GM23338 (cell line): ENCODE measurements at regions not wholly inside any gene's neighbourhood (a gene's known extent, or its start where the extent isn't known, plus 50 kb on each side); places are given as distances from the start of the nearest gene placed in this dataset.

Source experiments
- ATAC-seq: fragments of 200-7000 bp; cut with Tn5 transposase; 3 replicates; pipeline ENCODE4 v1.9.1; 2020
- DNase-seq: peaks from one replicate; pipeline ENCODE4 v3.0.0-alpha.2; 2015; ENCODE audit warnings: low spot score
- H2AFZ ChIP-seq: fragments of 200-600 bp; sonication (generic); 2 replicates; pipeline ENCODE4 v1.8.0; 2016; ENCODE audit warnings: antibody characterized with exemption, mild to moderate bottlenecking, moderate library complexity
- H3F3A ChIP-seq: fragments of 200-600 bp; sonication (generic); replicated peaks from 2 replicates; pipeline ENCODE4 v1.8.0; 2017; ENCODE audit warnings: antibody characterized with exemption, mixed run types, low read depth
- H3K27ac ChIP-seq: fragments of 200-600 bp; sonication (generic); 2 replicates; pipeline ENCODE4 v1.6.1; 2016; ENCODE audit warnings: low read depth
- H3K27me3 ChIP-seq: fragments of 200-600 bp; sonication (generic); 2 replicates; pipeline ENCODE4 v1.8.0; 2016; ENCODE audit warnings: mild to moderate bottlenecking, mixed run types, moderate library complexity; ENCODE audit not compliant: insufficient read depth
- H3K36me3 ChIP-seq: fragments of 200-600 bp; sonication (generic); 2 replicates; pipeline ENCODE4 v1.8.0; 2016; ENCODE audit warnings: mild to moderate bottlenecking; ENCODE audit not compliant: insufficient read depth
- H3K4me1 ChIP-seq: fragments of 200-600 bp; sonication (generic); 2 replicates; pipeline ENCODE4 v1.8.0; 2016; ENCODE audit warnings: mild to moderate bottlenecking, moderate library complexity; ENCODE audit not compliant: insufficient read depth
- H3K4me2 ChIP-seq: fragments of 200-600 bp; sonication (generic); 2 replicates; pipeline ENCODE4 v1.7.1; 2017; ENCODE audit warnings: mixed run types
- H3K4me3 ChIP-seq: fragments of 200-600 bp; sonication (generic); 2 replicates; pipeline ENCODE4 v1.6.1; 2016; ENCODE audit warnings: mixed run types
- H3K79me2 ChIP-seq: fragments of 200-600 bp; sonication (generic); replicated peaks from 2 replicates; pipeline ENCODE4 v1.8.0; 2017; ENCODE audit warnings: mild to moderate bottlenecking; ENCODE audit not compliant: insufficient read depth
- H3K9me2 ChIP-seq: fragments of 200-600 bp; sonication (generic); 2 replicates; pipeline ENCODE4 v1.8.0; 2017; ENCODE audit not compliant: insufficient read depth
- H4K20me1 ChIP-seq: fragments of 200-600 bp; sonication (generic); replicated peaks from 2 replicates; pipeline ENCODE4 v1.8.0; 2017; ENCODE audit warnings: mild to moderate bottlenecking; ENCODE audit not compliant: insufficient read depth
- H3K27ac Mint-ChIP-seq: 2 replicates; pipeline ENCODE4 v1.8.0; 2020; ENCODE audit warnings: inconsistent platforms, mild to moderate bottlenecking, moderate library complexity, mixed read lengths
- H3K27me3 Mint-ChIP-seq: 3 replicates; pipeline ENCODE4 v1.8.0; 2022; ENCODE audit warnings: low read depth, mild to moderate bottlenecking, moderate library complexity, mixed read lengths, inconsistent platforms; ENCODE audit not compliant: insufficient read depth, poor library complexity
- H3K36me3 Mint-ChIP-seq: 3 replicates; pipeline ENCODE4 v1.8.0; 2021; ENCODE audit warnings: low read depth, mild to moderate bottlenecking, inconsistent platforms, moderate library complexity, mixed read lengths
- H3K4me1 Mint-ChIP-seq: 3 replicates; pipeline ENCODE4 v1.8.0; 2020; ENCODE audit warnings: mild to moderate bottlenecking, inconsistent platforms, mixed read lengths
- H3K4me3 Mint-ChIP-seq: 3 replicates; pipeline ENCODE4 v1.8.0; 2021; ENCODE audit warnings: moderate library complexity, mild to moderate bottlenecking, inconsistent platforms, mixed read lengths
- H3K9me3 Mint-ChIP-seq: 3 replicates; pipeline ENCODE4 v1.8.0; 2020; ENCODE audit warnings: moderate library complexity, mild to moderate bottlenecking, inconsistent platforms, mixed read lengths
- CREB1 ChIP-seq: fragments of 250-450 bp; sonication (Bioruptor Pico); IDR thresholded peaks from 2 replicates; pipeline ENCODE4 v1.5.0; 2020; ENCODE audit warnings: low read depth, mild to moderate bottlenecking, moderate library complexity
- EZH2 ChIP-seq: fragments of 200-600 bp; sonication (generic); IDR thresholded peaks from one replicate; pipeline ENCODE4 v1.8.0; 2017; ENCODE audit warnings: antibody characterized with exemption, mild to moderate bottlenecking, low read depth; ENCODE audit not compliant: unreplicated experiment
- EZH2phosphoT487 ChIP-seq: fragments of 200-600 bp; sonication (generic); IDR thresholded peaks from one replicate; pipeline ENCODE4 v1.8.1; 2018; ENCODE audit warnings: antibody characterized with exemption; ENCODE audit not compliant: unreplicated experiment
- JUNB ChIP-seq: IDR thresholded peaks from one replicate; pipeline ENCODE4 v1.6.1; 2016; ENCODE audit warnings: antibody characterized with exemption; ENCODE audit not compliant: unreplicated experiment
- NANOG ChIP-seq: IDR thresholded peaks from 2 replicates; pipeline ENCODE4 v1.6.1; 2016; ENCODE audit warnings: antibody characterized with exemption, borderline replicate concordance
- POLR2AphosphoS5 ChIP-seq: IDR thresholded peaks from 2 replicates; pipeline ENCODE4 v1.6.1; 2016; ENCODE audit warnings: antibody characterized with exemption, low read depth
- STAT1 ChIP-seq: IDR thresholded peaks from one replicate; pipeline ENCODE4 v1.6.1; 2016; ENCODE audit warnings: antibody characterized with exemption; ENCODE audit not compliant: unreplicated experiment
- ZNF114 ChIP-seq: fragments of 250-450 bp; sonication (Bioruptor Pico); IDR thresholded peaks from 2 replicates; pipeline ENCODE4 v1.5.0; 2020; ENCODE audit warnings: mild to moderate bottlenecking, moderate library complexity
- ZNF331 ChIP-seq: fragments of 250-450 bp; sonication (Bioruptor Pico); IDR thresholded peaks from 2 replicates; pipeline ENCODE4 v1.5.0; 2020; ENCODE audit warnings: low read depth, mild to moderate bottlenecking, moderate library complexity
- TF ChIP-seq, protein P1 (sequence below): IDR thresholded peaks from one replicate; pipeline ENCODE4 v1.6.1; 2018; ENCODE audit warnings: antibody characterized with exemption; ENCODE audit not compliant: unreplicated experiment
- TF ChIP-seq, protein P2 (sequence below), 2 experiments: fragments of 200-600 bp in 1 of 2; sonication (generic) in 1 of 2; conservative IDR thresholded peaks; 2 replicates each; pipeline versions ENCODE4 v1.5.1 to v1.6.1; 2016 to 2017; ENCODE audit warnings: antibody characterized with exemption in 2 of 2, low read depth in 2 of 2, mild to moderate bottlenecking in 2 of 2, moderate library complexity in 1 of 2
- TF ChIP-seq, protein P3 (sequence below): IDR thresholded peaks from 2 replicates; pipeline ENCODE4 v1.6.1; 2016; ENCODE audit warnings: antibody characterized with exemption
- TF ChIP-seq, protein P4 (sequence below): fragments of 250-450 bp; sonication (Bioruptor Pico); IDR thresholded peaks from 2 replicates; pipeline ENCODE4 v1.5.0; 2020; ENCODE audit warnings: mild to moderate bottlenecking, moderate library complexity

DNA sequence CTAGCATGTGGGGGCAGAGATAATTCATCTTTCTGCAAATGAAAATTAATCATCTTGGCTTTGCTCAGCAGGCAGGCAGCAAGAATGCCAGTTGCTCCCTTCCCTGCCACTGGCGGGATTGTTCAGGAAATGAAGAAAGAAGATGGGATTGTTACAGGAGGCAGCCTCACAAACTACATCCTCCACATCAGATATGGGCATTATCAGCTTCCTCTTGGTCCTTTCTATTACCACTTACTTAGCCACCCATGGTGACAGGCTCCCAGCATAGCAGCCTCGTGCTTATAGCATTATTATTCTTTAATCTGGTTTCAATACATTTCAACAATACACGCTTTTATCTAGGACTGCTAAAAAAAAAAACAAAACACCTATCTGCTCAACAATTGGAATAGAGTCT lies 461.6 kb upstream of the ISX start:
- TF ChIP-seq EZH2phosphoT487 (no peak), POLR2AphosphoS5 (no peak), EZH2 (no peak), NANOG (no peak), ZNF114 (CRISPR knock-in tag) (no peak), STAT1 (no peak), CREB1 (CRISPR knock-in tag) (no peak), JUNB (no peak), ZNF331 (CRISPR knock-in tag) (no peak)
- TF ChIP-seq, protein P1, sequence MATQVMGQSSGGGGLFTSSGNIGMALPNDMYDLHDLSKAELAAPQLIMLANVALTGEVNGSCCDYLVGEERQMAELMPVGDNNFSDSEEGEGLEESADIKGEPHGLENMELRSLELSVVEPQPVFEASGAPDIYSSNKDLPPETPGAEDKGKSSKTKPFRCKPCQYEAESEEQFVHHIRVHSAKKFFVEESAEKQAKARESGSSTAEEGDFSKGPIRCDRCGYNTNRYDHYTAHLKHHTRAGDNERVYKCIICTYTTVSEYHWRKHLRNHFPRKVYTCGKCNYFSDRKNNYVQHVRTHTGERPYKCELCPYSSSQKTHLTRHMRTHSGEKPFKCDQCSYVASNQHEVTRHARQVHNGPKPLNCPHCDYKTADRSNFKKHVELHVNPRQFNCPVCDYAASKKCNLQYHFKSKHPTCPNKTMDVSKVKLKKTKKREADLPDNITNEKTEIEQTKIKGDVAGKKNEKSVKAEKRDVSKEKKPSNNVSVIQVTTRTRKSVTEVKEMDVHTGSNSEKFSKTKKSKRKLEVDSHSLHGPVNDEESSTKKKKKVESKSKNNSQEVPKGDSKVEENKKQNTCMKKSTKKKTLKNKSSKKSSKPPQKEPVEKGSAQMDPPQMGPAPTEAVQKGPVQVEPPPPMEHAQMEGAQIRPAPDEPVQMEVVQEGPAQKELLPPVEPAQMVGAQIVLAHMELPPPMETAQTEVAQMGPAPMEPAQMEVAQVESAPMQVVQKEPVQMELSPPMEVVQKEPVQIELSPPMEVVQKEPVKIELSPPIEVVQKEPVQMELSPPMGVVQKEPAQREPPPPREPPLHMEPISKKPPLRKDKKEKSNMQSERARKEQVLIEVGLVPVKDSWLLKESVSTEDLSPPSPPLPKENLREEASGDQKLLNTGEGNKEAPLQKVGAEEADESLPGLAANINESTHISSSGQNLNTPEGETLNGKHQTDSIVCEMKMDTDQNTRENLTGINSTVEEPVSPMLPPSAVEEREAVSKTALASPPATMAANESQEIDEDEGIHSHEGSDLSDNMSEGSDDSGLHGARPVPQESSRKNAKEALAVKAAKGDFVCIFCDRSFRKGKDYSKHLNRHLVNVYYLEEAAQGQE: no peak
- TF ChIP-seq, protein P2, sequence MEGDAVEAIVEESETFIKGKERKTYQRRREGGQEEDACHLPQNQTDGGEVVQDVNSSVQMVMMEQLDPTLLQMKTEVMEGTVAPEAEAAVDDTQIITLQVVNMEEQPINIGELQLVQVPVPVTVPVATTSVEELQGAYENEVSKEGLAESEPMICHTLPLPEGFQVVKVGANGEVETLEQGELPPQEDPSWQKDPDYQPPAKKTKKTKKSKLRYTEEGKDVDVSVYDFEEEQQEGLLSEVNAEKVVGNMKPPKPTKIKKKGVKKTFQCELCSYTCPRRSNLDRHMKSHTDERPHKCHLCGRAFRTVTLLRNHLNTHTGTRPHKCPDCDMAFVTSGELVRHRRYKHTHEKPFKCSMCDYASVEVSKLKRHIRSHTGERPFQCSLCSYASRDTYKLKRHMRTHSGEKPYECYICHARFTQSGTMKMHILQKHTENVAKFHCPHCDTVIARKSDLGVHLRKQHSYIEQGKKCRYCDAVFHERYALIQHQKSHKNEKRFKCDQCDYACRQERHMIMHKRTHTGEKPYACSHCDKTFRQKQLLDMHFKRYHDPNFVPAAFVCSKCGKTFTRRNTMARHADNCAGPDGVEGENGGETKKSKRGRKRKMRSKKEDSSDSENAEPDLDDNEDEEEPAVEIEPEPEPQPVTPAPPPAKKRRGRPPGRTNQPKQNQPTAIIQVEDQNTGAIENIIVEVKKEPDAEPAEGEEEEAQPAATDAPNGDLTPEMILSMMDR (conservative IDR thresholded peaks at IDR 0.05; ENCODE audit: low read depth in 2 of 2): no peak
- TF ChIP-seq, protein P3, sequence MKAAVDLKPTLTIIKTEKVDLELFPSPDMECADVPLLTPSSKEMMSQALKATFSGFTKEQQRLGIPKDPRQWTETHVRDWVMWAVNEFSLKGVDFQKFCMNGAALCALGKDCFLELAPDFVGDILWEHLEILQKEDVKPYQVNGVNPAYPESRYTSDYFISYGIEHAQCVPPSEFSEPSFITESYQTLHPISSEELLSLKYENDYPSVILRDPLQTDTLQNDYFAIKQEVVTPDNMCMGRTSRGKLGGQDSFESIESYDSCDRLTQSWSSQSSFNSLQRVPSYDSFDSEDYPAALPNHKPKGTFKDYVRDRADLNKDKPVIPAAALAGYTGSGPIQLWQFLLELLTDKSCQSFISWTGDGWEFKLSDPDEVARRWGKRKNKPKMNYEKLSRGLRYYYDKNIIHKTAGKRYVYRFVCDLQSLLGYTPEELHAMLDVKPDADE: no peak
- TF ChIP-seq, protein P4, sequence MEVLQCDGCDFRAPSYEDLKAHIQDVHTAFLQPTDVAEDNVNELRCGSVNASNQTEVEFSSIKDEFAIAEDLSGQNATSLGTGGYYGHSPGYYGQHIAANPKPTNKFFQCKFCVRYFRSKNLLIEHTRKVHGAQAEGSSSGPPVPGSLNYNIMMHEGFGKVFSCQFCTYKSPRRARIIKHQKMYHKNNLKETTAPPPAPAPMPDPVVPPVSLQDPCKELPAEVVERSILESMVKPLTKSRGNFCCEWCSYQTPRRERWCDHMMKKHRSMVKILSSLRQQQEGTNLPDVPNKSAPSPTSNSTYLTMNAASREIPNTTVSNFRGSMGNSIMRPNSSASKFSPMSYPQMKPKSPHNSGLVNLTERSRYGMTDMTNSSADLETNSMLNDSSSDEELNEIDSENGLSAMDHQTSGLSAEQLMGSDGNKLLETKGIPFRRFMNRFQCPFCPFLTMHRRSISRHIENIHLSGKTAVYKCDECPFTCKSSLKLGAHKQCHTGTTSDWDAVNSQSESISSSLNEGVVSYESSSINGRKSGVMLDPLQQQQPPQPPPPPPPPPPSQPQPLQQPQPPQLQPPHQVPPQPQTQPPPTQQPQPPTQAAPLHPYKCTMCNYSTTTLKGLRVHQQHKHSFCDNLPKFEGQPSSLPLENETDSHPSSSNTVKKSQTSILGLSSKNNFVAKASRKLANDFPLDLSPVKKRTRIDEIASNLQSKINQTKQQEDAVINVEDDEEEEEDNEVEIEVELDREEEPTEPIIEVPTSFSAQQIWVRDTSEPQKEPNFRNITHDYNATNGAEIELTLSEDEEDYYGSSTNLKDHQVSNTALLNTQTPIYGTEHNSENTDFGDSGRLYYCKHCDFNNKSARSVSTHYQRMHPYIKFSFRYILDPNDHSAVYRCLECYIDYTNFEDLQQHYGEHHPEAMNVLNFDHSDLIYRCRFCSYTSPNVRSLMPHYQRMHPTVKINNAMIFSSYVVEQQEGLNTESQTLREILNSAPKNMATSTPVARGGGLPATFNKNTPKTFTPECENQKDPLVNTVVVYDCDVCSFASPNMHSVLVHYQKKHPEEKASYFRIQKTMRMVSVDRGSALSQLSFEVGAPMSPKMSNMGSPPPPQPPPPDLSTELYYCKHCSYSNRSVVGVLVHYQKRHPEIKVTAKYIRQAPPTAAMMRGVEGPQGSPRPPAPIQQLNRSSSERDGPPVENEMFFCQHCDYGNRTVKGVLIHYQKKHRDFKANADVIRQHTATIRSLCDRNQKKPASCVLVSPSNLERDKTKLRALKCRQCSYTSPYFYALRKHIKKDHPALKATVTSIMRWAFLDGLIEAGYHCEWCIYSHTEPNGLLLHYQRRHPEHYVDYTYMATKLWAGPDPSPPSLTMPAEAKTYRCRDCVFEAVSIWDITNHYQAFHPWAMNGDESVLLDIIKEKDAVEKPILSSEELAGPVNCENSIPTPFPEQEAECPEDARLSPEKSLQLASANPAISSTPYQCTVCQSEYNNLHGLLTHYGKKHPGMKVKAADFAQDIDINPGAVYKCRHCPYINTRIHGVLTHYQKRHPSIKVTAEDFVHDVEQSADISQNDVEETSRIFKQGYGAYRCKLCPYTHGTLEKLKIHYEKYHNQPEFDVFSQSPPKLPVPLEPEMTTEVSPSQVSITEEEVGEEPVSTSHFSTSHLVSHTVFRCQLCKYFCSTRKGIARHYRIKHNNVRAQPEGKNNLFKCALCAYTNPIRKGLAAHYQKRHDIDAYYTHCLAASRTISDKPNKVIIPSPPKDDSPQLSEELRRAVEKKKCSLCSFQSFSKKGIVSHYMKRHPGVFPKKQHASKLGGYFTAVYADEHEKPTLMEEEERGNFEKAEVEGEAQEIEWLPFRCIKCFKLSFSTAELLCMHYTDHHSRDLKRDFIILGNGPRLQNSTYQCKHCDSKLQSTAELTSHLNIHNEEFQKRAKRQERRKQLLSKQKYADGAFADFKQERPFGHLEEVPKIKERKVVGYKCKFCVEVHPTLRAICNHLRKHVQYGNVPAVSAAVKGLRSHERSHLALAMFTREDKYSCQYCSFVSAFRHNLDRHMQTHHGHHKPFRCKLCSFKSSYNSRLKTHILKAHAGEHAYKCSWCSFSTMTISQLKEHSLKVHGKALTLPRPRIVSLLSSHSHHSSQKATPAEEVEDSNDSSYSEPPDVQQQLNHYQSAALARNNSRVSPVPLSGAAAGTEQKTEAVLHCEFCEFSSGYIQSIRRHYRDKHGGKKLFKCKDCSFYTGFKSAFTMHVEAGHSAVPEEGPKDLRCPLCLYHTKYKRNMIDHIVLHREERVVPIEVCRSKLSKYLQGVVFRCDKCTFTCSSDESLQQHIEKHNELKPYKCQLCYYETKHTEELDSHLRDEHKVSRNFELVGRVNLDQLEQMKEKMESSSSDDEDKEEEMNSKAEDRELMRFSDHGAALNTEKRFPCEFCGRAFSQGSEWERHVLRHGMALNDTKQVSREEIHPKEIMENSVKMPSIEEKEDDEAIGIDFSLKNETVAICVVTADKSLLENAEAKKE: no peak
- DNase-seq (no peak), ATAC-seq (no peak)
- no peaks in the 10 kb centered on the region for H4K20me1 ChIP-seq
- peaks cover 11% of the 10 kb centered on the region; the same call in 2 of the 3 replicates for H3K36me3 Mint-ChIP-seq
- peaks cover 65% of the 10 kb centered on the region for H3K9me3 Mint-ChIP-seq
- no peaks in the 10 kb centered on the region for H3K36me3 ChIP-seq
- peaks cover 8% of the 10 kb centered on the region; the same call in 1 of the 2 replicates for H3K9me2 ChIP-seq
- no peak overlapping the region for H3K4me3 Mint-ChIP-seq
- H3K4me1 ChIP-seq: no peaks in the 10 kb centered on the region
- H3K27me3 ChIP-seq: no peaks in the 10 kb centered on the region
- no peak overlapping the region for H3K27ac ChIP-seq
- H3K79me2 ChIP-seq: no peaks in the 10 kb centered on the region
- H3K4me2 ChIP-seq: no peak overlapping the region
- H3K4me1 Mint-ChIP-seq: no peaks in the 10 kb centered on the region
- no peak overlapping the region for H3K4me3 ChIP-seq
- H3K27me3 Mint-ChIP-seq: peaks cover under 1% of the 10 kb centered on the region
- H3F3A ChIP-seq: no peaks in the 10 kb centered on the region
- H3K27ac Mint-ChIP-seq: no peak overlapping the region
- H2AFZ ChIP-seq: no peak overlapping the region
